Fibroblast of lung (primary cell): ENCODE measurements at regions not wholly inside any gene's neighbourhood (a gene's known extent, or its start where the extent isn't known, plus 50 kb on each side); places are given as distances from the start of the nearest gene placed in this dataset.

ENCODE experiments used
- EZH2 ChIP-seq: IDR thresholded peaks from 2 replicates; pipeline ENCODE4 v1.5.1; 2012; ENCODE audit warnings: low read length, control low read depth, mild to moderate bottlenecking; ENCODE audit errors: missing control alignments
- TF ChIP-seq, protein P1 (sequence below), 2 donors: IDR thresholded peaks in 1 of 2; conservative IDR thresholded peaks in 1 of 2; 1 replicate in 1 of 2; 2 replicates in 1 of 2; pipeline ENCODE4 v1.5.1; 2011 to 2012; ENCODE audit warnings: low read length in 2 of 2, control low read depth in 1 of 2, inconsistent platforms in 1 of 2, low read depth in 1 of 2, mild to moderate bottlenecking in 1 of 2

DNA sequence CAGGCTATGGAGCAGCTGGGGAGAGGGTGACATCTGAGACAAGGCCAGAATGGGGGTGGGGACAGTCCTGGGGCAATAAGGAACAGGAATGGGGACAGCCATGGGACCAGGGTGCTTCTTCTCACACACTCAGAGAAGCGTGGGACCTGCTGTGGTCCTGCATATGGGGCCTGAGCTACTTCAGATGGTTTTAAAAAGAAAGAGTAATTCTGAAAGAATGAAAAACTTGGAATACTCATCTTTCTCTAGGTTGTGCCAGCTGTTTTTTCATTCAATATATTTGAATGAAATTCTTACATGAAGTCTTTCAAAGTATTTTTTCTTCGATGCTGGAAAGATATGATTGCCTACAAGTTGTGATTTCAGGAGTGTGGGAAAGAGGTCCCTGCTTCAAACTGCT lies 227.5 kb upstream of the APCDD1 start:
- no peak for TF ChIP-seq EZH2
- TF ChIP-seq, protein P1, sequence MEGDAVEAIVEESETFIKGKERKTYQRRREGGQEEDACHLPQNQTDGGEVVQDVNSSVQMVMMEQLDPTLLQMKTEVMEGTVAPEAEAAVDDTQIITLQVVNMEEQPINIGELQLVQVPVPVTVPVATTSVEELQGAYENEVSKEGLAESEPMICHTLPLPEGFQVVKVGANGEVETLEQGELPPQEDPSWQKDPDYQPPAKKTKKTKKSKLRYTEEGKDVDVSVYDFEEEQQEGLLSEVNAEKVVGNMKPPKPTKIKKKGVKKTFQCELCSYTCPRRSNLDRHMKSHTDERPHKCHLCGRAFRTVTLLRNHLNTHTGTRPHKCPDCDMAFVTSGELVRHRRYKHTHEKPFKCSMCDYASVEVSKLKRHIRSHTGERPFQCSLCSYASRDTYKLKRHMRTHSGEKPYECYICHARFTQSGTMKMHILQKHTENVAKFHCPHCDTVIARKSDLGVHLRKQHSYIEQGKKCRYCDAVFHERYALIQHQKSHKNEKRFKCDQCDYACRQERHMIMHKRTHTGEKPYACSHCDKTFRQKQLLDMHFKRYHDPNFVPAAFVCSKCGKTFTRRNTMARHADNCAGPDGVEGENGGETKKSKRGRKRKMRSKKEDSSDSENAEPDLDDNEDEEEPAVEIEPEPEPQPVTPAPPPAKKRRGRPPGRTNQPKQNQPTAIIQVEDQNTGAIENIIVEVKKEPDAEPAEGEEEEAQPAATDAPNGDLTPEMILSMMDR (conservative IDR thresholded peaks at IDR 0.05 in 1 of 2, IDR thresholded peaks at IDR 0.05 in 1 of 2; ENCODE audit: low read depth in 1 of 2, low read length in 2 of 2) = no peak
